ENCODE measurements at regions not wholly inside any gene's neighbourhood (a gene's known extent, or its start where the extent isn't known, plus 50 kb on each side); places are given as distances from the start of the nearest gene placed in this dataset.

GRCh38 chr10:114767986-114768821 is 53.4 kb upstream of the FHIP2A start:
- H4K20me1 ChIP-seq = 0 out of 2 replicates have a peak, but pooled peaks cover 5% of the 10 kb centered on the region
- peaks cover 5% of the 10 kb centered on the region; the same call in 1 of the 2 replicates for H3K4me1 ChIP-seq
- no peak overlapping the region for H3K9ac ChIP-seq
- TF ChIP-seq Cebpa-rat (IDR thresholded peaks at IDR 0.05) = no peak
- no peaks in the 10 kb centered on the region for H3K9me3 ChIP-seq
- H3K27ac ChIP-seq = no peak overlapping the region
- peaks cover 45% of the 10 kb centered on the region for H3K27me3 ChIP-seq
- no peaks in the 10 kb centered on the region for H3K36me3 ChIP-seq
- H3K4me3 ChIP-seq = peak overlapping the region; percentile 59
- H3K4me2 ChIP-seq = peak overlapping the region; percentile 80

GRCh38 chr10:114770009-114770408 is 51.6 kb upstream of the FHIP2A start:
- H3K9ac ChIP-seq = no peak overlapping the region
- 0 out of 2 replicates have a peak, but pooled peaks cover 5% of the 10 kb centered on the region for H4K20me1 ChIP-seq
- no peaks in the 10 kb centered on the region for H3K9me3 ChIP-seq
- peaks cover 5% of the 10 kb centered on the region; the same call in 1 of the 2 replicates for H3K4me1 ChIP-seq
- H3K27ac ChIP-seq = no peak overlapping the region
- no peaks in the 10 kb centered on the region for H3K36me3 ChIP-seq
- TF ChIP-seq Cebpa-rat (IDR thresholded peaks at IDR 0.05) = no peak
- no peak overlapping the region for H3K4me2 ChIP-seq
- H3K27me3 ChIP-seq = peaks cover 45% of the 10 kb centered on the region
- no peak overlapping the region for H3K4me3 ChIP-seq

GRCh38 chr10:114771157-114771556 is 50.4 kb upstream of the FHIP2A start:
- Histone ChIP-seq H3K27me3 (peaks cover 44% of the 10 kb centered on the region), H3K4me1 (peaks cover 5% of the 10 kb centered on the region; the same call in 1 of the 2 replicates), H3K27ac (no peak overlapping the region), H3K9ac (no peak overlapping the region), H3K4me3 (no peak overlapping the region), H3K36me3 (no peaks in the 10 kb centered on the region), H4K20me1 (0 out of 2 replicates have a peak, but pooled peaks cover 5% of the 10 kb centered on the region), H3K9me3 (no peaks in the 10 kb centered on the region), H3K4me2 (no peak overlapping the region)
- TF ChIP-seq Cebpa-rat (IDR thresholded peaks at IDR 0.05) = no peak

- H3K4me3 ChIP-seq = no peak overlapping the region
- TF ChIP-seq Cebpa-rat (IDR thresholded peaks at IDR 0.05) = no peak
- H3K9me3 ChIP-seq = no peaks in the 10 kb centered on the region
- no peak overlapping the region for H3K27ac ChIP-seq
- H3K27me3 ChIP-seq = peaks cover 38% of the 10 kb centered on the region
- H4K20me1 ChIP-seq = 0 out of 2 replicates have a peak, but pooled peaks cover 5% of the 10 kb centered on the region
- H3K9ac ChIP-seq = no peak overlapping the region
- peaks cover 5% of the 10 kb centered on the region; the same call in 1 of the 2 replicates for H3K4me1 ChIP-seq
- no peak overlapping the region for H3K4me2 ChIP-seq
- no peaks in the 10 kb centered on the region for H3K36me3 ChIP-seq
Observed at GRCh38 chr10:114771749-114772148, 49.8 kb upstream of the FHIP2A start.

Measured in BLaER1 (cell line).